ENCODE measurements at regions not wholly inside any gene's neighbourhood (a gene's known extent, or its start where the extent isn't known, plus 50 kb on each side); places are given as distances from the start of the nearest gene placed in this dataset.

DNA sequence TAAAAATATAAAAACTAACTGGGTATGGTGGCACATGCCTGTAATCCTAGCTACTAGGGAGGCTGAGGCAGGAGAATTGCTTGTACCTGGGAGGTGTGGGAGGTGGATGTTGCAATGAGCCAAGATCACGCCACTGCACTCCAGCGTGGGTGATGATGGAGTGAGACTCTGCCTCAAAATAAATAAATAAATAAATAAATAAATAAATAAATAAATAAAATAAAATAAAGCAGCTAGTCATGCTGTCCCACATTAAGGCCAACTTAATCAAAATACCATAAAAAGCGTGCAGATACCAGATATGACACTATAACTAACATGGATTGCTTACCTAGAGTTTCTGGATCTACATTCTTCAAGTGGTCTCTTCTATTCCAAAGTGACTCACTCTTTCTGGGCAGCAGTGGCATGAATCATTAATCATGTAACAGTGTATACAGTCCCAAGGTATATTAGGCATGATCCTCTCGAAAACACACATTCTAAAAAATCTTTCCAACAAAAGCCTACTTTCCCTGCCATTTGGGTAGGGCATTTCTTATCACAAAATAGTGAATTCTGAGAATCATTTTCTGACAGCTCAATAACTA is 187.1 kb downstream of the ELAVL2 start:
- Histone ChIP-seq H3K4me1 (no peaks in the 10 kb centered on the region), H3K9me3 (no peaks in the 10 kb centered on the region), H3K36me3 (no peaks in the 10 kb centered on the region), H3K27me3 (no peaks in the 10 kb centered on the region), H3K4me3 (ENCODE audit: low read depth, low read length) (no peak overlapping the region)
- no peak for DNase-seq
- TF ChIP-seq, protein P1, sequence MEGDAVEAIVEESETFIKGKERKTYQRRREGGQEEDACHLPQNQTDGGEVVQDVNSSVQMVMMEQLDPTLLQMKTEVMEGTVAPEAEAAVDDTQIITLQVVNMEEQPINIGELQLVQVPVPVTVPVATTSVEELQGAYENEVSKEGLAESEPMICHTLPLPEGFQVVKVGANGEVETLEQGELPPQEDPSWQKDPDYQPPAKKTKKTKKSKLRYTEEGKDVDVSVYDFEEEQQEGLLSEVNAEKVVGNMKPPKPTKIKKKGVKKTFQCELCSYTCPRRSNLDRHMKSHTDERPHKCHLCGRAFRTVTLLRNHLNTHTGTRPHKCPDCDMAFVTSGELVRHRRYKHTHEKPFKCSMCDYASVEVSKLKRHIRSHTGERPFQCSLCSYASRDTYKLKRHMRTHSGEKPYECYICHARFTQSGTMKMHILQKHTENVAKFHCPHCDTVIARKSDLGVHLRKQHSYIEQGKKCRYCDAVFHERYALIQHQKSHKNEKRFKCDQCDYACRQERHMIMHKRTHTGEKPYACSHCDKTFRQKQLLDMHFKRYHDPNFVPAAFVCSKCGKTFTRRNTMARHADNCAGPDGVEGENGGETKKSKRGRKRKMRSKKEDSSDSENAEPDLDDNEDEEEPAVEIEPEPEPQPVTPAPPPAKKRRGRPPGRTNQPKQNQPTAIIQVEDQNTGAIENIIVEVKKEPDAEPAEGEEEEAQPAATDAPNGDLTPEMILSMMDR (IDR thresholded peaks at IDR 0.05; ENCODE audit: low read depth, low read length) = no peak
